Dendritic cell treated with granulocyte-macrophage colony-stimulating factor and Interleukin-4, amounts not matched to agents 40 ng/mL and 50 ng/mL, for 4 days (primary cell): ENCODE measurements at regions not wholly inside any gene's neighbourhood (a gene's known extent, or its start where the extent isn't known, plus 50 kb on each side); places are given as distances from the start of the nearest gene placed in this dataset.
"Not testable (repeated sequence)": the region's sequence is repeated elsewhere in the genome, so short reads cannot be mapped to it uniquely, and the experiment has no call there.

Experiments
- H3K27ac Mint-ChIP-seq: one replicate; pipeline ENCODE4 v1.8.0; 2022; ENCODE audit warnings: mild to moderate bottlenecking, mixed read lengths
- H3K27me3 Mint-ChIP-seq: one replicate; pipeline ENCODE4 v1.8.0; 2022; ENCODE audit warnings: mild to moderate bottlenecking, mixed read lengths
- H3K36me3 Mint-ChIP-seq: one replicate; pipeline ENCODE4 v1.8.0; 2022; ENCODE audit warnings: low read depth, mixed read lengths
- H3K4me1 Mint-ChIP-seq: one replicate; pipeline ENCODE4 v1.8.0; 2022; ENCODE audit warnings: low read depth, mixed read lengths
- H3K4me3 Mint-ChIP-seq: one replicate; pipeline ENCODE4 v1.8.0; 2022; ENCODE audit warnings: mild to moderate bottlenecking, moderate library complexity, mixed read lengths
- H3K9me3 Mint-ChIP-seq: one replicate; pipeline ENCODE4 v1.8.0; 2022; ENCODE audit warnings: mixed read lengths
- intact Hi-C: fragments of 100-400 bp; cut with micrococcal nuclease; formaldehyde crosslinking; loops from one replicate; pipeline ENCODE4 v1.15.0; 2022

DNA sequence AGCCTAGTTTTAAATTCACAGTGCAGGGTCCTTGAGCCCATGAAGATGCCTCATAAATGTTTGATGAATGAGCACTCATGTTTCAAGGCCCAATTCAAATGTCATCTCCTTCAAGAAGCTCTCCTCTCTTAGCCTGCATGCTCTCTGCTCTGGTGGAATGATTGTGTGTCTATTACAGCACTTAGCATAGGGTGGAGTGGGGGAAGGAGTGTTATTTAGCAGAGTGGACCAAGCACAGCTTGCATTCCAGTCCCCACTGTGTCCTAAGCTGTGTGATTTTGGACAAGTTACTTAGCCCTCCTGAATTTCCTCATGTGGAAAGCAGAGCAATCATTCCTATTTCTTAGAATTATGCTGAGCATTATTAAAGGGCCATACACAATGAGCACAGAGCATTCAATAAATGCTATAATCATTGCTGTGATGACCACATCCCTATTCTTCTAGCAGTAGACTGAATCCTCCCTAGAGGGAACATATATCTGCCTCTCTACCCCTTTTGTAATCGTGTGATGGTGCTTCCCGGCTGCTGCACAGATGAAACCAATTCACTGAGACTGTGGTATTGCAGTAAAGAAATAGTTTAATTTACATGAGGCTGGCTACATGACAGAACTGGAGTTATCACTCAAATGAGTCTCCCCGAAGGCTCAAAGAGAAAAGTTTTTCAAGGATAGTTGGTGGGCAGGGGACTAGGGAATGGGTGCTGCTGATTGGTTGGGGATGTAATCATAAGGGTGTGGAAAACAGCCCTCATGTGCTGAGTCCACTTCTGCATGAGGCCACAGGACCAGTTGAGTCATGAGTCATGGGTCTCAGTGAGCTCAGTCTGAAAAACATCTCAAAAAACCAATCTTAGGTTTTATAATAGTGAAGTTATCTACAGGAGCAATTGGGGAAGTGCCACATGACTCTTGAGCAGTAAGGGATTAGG, 173.4 kb upstream of the NDUFV2 start:
- intact Hi-C loops, result no loop called here
- H3K27me3 Mint-ChIP-seq, result peaks cover 3% of the 10 kb centered on the region
- H3K9me3 Mint-ChIP-seq, result peaks cover 57% of the 10 kb centered on the region
- peaks cover 7% of the 10 kb centered on the region for H3K4me1 Mint-ChIP-seq
- no peak overlapping the region for H3K4me3 Mint-ChIP-seq
- H3K36me3 Mint-ChIP-seq, result no peaks in the 10 kb centered on the region
- no peak overlapping the region for H3K27ac Mint-ChIP-seq

DNA sequence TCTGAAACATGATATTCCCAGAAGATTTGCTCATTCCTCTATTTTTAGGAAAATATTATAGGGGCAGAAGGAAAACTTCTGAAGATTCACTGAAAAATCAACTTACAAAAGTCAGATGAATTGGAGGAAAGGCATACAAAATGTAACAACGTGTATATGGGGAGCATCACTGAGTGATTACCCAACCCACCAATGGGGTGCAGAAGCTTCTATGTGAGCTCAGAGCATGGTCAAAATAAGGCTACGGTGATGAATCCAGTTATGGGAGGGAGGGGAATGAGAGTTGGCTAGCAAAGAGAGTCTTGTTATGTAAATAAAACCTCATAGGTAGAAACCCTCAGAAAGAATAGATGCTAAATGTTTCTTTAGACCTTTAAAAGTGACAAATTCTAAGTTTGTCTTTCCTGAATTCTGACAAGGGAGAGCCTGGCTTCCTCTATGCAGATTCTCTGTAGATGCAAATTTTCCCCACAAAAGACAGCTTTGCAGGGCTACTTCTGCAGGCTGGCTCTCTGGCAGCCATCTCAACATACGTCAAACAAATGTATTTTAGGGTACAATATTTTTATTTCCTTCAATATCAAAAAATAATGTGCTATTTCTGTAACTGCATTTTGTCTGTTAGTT, 171.4 kb upstream of the NDUFV2 start:
- Mint-ChIP-seq H3K27ac (no peak overlapping the region), H3K9me3 (peaks cover 53% of the 10 kb centered on the region), H3K27me3 (no peaks in the 10 kb centered on the region), H3K36me3 (no peaks in the 10 kb centered on the region), H3K4me3 (no peak overlapping the region), H3K4me1 (peaks cover 7% of the 10 kb centered on the region)
- intact Hi-C loops, result no loop called here

DNA sequence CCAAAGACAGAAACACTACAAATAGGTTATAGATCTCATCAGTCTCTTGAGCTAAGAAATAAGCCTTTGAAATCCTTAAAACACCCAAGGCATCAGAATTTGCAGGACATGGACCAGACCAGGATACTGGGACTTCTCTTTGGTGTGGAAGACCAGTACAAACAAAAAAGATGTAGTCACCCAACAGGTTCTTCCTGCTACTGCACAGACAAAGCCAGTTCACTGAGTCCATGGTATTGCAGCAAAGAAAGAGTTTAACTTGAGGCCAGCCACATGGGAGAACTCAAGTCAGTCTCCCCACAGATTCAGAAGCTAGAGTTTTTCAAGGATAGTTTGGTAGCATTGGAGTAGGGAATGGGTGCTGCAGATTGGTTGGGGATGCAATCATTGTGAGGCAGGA, 169.6 kb upstream of the NDUFV2 start:
- H3K27me3 Mint-ChIP-seq, result no peaks in the 10 kb centered on the region
- peaks cover 7% of the 10 kb centered on the region for H3K4me1 Mint-ChIP-seq
- intact Hi-C loops, result no loop called here
- H3K9me3 Mint-ChIP-seq, result peaks cover 41% of the 10 kb centered on the region
- no peak overlapping the region for H3K27ac Mint-ChIP-seq
- H3K4me3 Mint-ChIP-seq, result no peak overlapping the region
- H3K36me3 Mint-ChIP-seq, result no peaks in the 10 kb centered on the region

DNA sequence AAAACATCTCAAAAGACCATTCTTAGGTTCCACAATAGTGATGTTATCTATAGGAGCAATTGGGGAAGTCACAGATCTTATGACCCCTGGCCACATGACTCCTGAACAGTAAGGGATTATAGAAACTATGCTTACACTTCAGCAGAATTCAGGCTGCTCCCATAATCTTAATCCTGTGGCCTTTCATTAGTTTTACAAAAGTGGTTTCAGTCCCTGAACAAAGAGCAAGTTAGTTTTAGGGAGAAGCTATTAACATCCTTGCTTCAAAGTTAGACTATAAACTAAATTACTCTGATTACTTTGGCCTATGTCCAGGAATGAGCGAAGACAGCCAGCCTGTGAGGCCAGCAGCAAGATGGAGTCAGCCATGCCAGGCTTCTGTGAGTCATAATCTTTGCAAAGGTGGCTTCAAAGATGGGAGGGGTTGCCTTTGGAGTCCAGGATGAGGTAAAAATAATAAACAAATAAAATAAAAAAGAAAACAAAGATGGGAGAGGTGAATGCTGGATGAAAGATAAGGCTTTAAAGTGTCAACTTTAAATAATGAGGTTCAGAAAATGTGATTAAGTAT, 168.7 kb upstream of the NDUFV2 start:
- Mint-ChIP-seq H3K27me3 (no peaks in the 10 kb centered on the region), H3K9me3 (peaks cover 37% of the 10 kb centered on the region), H3K4me1 (peaks cover 10% of the 10 kb centered on the region), H3K36me3 (no peaks in the 10 kb centered on the region), H3K4me3 (no peak overlapping the region), H3K27ac (no peak overlapping the region)
- intact Hi-C loops, result no loop called here

DNA sequence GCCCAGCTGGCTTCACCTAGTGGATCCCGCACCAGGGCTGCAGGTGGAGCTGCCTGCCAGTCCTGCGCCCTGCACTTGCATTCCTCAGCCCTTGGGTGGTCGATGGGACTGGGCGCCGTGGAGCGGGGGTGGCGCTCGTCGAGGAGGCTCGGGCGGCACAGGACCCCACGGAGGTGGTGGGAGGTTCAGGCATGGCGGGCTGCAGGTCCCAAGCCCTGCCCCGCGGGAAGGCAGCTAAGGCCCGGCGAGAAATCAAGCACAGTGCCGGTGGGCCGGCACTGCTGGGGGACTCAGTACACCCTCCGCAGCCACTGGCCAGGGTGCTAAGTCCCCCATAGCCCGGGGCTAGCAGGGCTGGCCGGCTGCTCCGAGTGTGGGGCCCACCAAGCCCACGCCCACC, 167.2 kb upstream of the NDUFV2 start:
- intact Hi-C loops, H3K36me3 Mint-ChIP-seq, H3K4me3 Mint-ChIP-seq, H3K27ac Mint-ChIP-seq, H3K27me3 Mint-ChIP-seq: not testable (repeated sequence)
- Mint-ChIP-seq H3K9me3 (peaks cover 21% of the 10 kb centered on the region), H3K4me1 (peaks cover 15% of the 10 kb centered on the region)

DNA sequence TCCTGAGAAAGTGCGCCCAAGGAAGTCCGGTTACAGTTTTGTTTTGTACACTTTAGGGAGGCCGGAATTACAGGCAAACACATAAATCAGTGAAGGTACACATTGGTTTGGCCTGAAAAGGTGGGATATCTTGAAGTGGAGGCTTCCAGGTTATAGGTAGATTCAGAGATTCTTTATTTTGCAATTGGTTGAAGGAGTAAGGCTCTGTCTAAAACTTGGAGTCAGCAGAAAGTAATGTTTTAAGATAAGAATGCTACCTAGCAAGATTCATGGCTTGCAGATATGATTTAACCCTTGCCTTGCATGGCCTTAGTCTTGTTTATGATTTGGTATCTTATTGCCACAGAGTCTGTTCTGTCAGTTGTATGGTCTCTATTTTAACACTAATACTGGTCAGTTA, 165.9 kb upstream of the NDUFV2 start:
- Mint-ChIP-seq H3K9me3 (peaks cover 13% of the 10 kb centered on the region), H3K4me3 (no peak overlapping the region), H3K27me3 (no peaks in the 10 kb centered on the region), H3K4me1 (peaks cover 15% of the 10 kb centered on the region), H3K36me3 (no peaks in the 10 kb centered on the region), H3K27ac (no peak overlapping the region)
- intact Hi-C loops, result no loop called here

DNA sequence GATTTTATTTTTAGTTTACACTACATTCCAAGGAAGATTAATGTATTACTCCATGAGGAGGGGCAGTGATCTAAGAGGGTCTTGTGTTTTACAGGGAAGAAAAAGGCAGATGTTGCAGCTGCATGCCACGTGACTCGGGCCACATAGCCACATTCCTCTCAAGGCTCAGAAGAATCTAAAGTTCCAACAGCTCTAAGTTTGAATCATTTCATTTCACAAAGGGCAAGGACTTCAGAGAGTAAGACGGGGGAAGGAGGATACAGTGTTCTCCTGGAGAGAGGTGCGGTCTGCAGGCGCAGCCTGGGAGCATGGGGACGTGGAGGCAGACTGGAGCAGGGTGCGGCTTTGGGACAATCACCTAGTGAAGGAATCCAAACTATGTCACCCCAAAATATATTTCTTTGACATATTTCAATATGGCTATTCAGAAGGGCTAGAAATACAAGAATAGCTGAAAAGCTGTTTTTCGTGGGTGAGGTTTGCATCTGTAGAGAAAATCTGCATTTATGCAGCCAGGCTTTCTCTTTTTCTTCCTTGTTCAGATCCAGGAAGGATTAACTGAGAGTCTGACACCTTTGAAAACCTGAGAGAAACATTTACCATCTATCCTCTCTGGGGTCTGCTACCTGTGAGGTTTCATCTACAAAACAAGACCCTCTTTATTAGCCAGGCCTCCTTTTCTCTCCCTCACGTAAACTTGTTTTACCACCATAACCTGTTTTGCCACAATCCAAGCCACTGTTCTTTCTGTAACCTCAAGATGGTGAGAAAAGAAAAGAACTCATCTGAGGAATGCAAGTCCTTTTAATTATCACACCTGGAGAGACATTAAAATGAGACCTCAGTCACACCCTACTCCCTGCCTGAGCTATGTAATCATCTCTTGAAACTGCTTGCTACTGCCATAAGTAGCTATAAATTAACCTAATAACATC, 165.1 kb upstream of the NDUFV2 start:
- no peaks in the 10 kb centered on the region for H3K36me3 Mint-ChIP-seq
- H3K27me3 Mint-ChIP-seq, result no peaks in the 10 kb centered on the region
- no peak overlapping the region for H3K27ac Mint-ChIP-seq
- no peak overlapping the region for H3K4me3 Mint-ChIP-seq
- intact Hi-C loops, result no loop called here
- peaks cover 13% of the 10 kb centered on the region for H3K9me3 Mint-ChIP-seq
- H3K4me1 Mint-ChIP-seq, result peaks cover 15% of the 10 kb centered on the region

DNA sequence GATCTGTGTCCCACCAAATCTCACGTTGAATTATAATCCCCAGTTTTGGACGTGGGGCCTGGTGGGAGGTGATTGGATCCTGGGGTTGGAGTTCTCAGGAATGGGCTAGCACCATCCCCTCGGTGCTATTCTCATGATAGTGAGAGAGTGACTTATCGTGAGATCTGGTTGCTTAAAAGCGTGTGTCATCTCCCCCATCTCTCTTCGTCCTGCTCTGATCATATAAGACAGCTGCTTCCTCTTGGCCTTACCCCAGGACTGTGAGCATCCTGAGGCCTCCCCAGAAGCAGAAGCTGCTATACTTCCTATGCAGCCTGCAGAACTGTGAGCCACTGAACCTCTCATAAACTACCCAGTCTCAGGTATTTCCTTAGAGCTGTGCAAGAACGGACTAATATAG, 163.7 kb upstream of the NDUFV2 start:
- peaks cover 18% of the 10 kb centered on the region for H3K4me1 Mint-ChIP-seq
- H3K9me3 Mint-ChIP-seq, result peaks cover 1% of the 10 kb centered on the region
- no peak overlapping the region for H3K27ac Mint-ChIP-seq
- no peak overlapping the region for H3K4me3 Mint-ChIP-seq
- intact Hi-C loops, result no loop called here
- H3K27me3 Mint-ChIP-seq, result no peaks in the 10 kb centered on the region
- H3K36me3 Mint-ChIP-seq, result no peaks in the 10 kb centered on the region

DNA sequence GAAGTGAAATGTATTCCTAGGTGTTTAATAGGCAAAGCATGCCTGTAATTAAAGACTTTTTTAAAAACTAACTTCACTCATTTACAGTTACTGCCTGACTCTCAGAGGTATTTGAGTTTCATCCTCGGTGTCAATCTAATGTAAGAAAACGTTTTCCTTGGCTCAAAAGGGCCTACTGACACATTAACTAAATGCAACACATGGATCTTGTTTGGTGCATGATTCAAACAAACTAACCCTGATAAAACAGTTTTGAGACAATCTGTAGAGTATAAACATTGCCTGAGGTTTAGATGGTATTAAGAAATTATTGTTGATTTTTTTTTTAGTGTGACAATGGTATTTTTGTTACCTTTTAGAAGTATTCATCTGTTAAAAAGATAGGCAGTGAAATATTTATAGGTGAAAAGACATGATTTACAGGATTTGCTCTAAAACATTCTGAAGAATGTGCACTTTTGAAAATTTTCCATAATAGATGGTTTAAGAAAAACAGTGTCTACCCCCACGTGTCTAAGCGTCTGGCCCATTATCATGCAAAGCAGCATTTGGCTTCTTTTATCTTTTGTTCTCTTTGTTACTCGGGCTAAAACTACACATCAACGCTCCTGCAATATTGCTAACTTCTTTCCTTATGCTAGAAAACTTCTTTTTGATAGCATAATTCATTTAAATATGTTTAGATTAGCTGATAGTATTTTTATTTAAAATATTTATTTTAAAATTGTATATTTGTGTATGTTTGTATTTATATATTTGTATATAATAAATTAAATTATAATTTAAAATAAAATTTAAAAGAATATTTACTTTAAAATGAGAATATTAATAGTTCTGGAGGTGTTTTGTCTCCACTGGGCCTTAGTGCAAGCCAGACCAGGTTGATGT, 160.2 kb upstream of the NDUFV2 start:
- Mint-ChIP-seq H3K9me3 (no peaks in the 10 kb centered on the region), H3K4me1 (peaks cover 32% of the 10 kb centered on the region)

DNA sequence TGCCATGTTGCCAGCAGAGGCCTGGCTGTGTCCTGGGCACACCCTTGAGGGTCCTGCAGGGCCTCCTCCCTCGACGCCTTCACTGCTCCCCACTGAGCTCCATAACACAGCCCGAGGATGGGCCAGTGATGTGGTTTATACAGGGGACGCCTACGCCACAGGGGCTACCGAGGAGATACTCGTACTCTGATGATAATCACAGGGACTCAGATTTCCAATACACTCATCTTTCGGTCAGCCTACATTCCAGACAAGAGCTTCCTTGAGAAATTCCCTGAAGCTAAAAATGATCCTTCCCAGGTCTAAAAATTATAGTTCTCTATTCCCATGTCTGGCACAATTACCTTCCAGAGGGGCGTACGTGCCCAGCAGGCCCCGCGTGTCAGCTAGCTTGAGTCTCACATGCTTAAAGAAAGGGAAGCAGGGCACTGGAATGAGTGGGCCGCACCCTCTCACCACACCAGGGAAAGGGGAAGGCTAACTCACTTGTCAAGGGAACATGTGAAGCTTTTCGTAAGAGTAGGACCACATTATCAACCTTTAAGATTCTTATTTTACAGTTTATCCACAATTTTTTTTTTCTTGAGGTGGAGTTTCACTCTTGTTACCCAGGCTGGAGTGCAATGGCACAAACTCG, 159.5 kb upstream of the NDUFV2 start:
- Mint-ChIP-seq H3K27ac (no peak overlapping the region), H3K36me3 (no peaks in the 10 kb centered on the region), H3K4me3 (no peak overlapping the region), H3K9me3 (no peaks in the 10 kb centered on the region), H3K4me1 (peaks cover 32% of the 10 kb centered on the region), H3K27me3 (peaks cover 2% of the 10 kb centered on the region)
- intact Hi-C loops, result no loop called here

More for the DNA sequence above, 160.2 kb upstream of the NDUFV2 start:
- intact Hi-C loops, result no loop called here
- no peak overlapping the region for H3K27ac Mint-ChIP-seq
- H3K4me3 Mint-ChIP-seq, result no peak overlapping the region
- H3K27me3 Mint-ChIP-seq, result no peaks in the 10 kb centered on the region
- no peaks in the 10 kb centered on the region for H3K36me3 Mint-ChIP-seq

DNA sequence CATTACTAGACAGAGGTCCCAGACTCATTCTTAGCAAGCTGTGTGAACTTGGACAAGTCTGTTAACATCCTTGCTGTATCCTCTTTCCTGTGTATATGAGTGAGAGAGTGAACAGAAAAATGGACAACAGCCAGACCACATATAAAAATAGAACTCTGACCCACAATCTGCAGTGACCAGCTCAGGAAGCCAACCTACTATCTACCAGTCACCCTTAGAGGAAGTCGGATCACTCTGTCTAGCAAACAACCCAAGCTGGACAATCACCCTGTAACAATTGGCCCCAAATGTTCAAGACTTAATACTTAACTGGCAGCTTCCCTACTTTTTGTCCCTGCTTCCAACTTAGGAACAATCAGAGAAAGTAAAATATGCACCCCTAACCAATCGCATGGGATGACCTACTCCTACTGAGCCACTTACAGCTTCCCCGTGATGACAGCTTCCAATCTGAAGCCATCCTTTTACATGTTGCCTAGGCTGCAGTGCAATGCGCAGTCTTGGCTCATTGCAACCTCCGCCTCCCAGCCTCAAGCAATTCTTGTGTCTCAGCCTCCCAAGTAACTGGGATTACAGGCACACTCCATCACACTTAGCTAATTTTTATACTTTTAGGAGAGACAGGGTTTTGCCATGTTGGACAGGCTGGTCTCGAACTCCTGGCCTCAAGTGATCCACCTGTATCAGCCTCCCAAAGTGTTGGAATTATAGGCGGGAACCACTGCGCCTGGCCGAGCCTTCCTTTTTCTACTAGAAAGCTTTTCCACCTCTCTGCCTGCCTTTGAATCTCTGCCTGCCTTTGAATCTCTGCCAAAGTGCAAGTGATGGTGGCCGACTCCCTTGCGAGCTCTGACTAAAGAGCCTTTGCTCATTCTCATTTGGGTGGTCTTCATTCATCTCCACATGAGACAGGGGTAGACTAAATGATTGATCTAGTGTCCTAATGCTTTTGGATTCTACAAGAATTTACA, 158.3 kb upstream of the NDUFV2 start:
- Mint-ChIP-seq H3K27ac (no peak overlapping the region), H3K36me3 (no peaks in the 10 kb centered on the region), H3K9me3 (no peaks in the 10 kb centered on the region), H3K27me3 (peaks cover 8% of the 10 kb centered on the region), H3K4me1 (peaks cover 31% of the 10 kb centered on the region), H3K4me3 (no peak overlapping the region)
- intact Hi-C loops, result no loop called here

DNA sequence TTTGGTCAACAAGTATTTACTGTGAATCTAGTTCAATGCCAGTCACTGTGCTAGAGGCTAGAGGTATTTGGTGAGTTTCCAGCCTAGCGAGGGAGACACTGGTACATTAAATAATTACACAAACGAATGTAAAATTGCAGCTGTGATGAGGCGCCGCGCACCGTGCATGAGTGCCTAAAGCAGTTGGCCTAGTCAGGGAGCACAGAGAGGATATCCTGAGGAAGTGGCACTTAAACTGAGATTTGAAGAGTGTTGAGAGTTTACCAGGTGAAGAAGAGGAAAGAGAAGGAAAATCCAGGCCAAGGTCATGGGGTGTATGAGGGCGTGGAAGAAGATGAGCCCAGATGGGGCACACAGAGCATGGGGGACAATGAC, 157.6 kb upstream of the NDUFV2 start:
- peaks cover 14% of the 10 kb centered on the region for H3K27me3 Mint-ChIP-seq
- H3K27ac Mint-ChIP-seq, result no peak overlapping the region
- no peaks in the 10 kb centered on the region for H3K36me3 Mint-ChIP-seq

More for the DNA sequence above, 157.6 kb upstream of the NDUFV2 start:
- no peaks in the 10 kb centered on the region for H3K9me3 Mint-ChIP-seq
- H3K4me3 Mint-ChIP-seq, result no peak overlapping the region
- H3K4me1 Mint-ChIP-seq, result peaks cover 30% of the 10 kb centered on the region
- intact Hi-C loops, result no loop called here
